Gastrocnemius medialis (tissue), 4 donors: ENCODE measurements at regions not wholly inside any gene's neighbourhood (a gene's known extent, or its start where the extent isn't known, plus 50 kb on each side); places are given as distances from the start of the nearest gene placed in this dataset.

Source experiments
- ATAC-seq, 2 donors: fragments of 150-250 bp; one replicate each; pipeline ENCODE4 v1.9.1; 2016
- DNase-seq, 2 donors: peaks; one replicate each; pipeline ENCODE4 v3.0.0-alpha.2; 2019
- H3K27ac ChIP-seq, 4 donors: fragments of 200-600 bp; sonication (generic); 1 replicate in 1 of 4; 2 replicates in 3 of 4; pipeline ENCODE4 v1.5.1; 2016 to 2018; ENCODE audit warnings: mild to moderate bottlenecking in 2 of 4, moderate library complexity in 1 of 4
- H3K27me3 ChIP-seq, 3 donors: fragments of 200-600 bp; sonication (generic) in 2 of 3; 1 replicate in 1 of 3; 2 replicates in 2 of 3; pipeline versions ENCODE4 v1.5.1 to v1.6.0; 2016 to 2019; ENCODE audit warnings: mild to moderate bottlenecking in 1 of 3, moderate library complexity in 1 of 3
- H3K36me3 ChIP-seq, 2 donors: fragments of 200-600 bp; sonication (generic) in 1 of 2; one replicate each; pipeline ENCODE4 v1.5.1; 2017 to 2018
- H3K4me1 ChIP-seq, 2 donors: fragments of 200-600 bp; sonication (generic) in 1 of 2; one replicate each; pipeline ENCODE4 v1.5.1; 2016 to 2017; ENCODE audit warnings: mild to moderate bottlenecking in 2 of 2
- H3K4me3 ChIP-seq, 4 donors: fragments of 200-600 bp; sonication (generic) in 3 of 4; 1 replicate in 1 of 4; 2 replicates in 3 of 4; pipeline ENCODE4 v1.5.1; 2016 to 2019; ENCODE audit warnings: mild to moderate bottlenecking in 2 of 4
- H3K9me3 ChIP-seq, 3 donors: fragments of 200-600 bp; sonication (generic) in 2 of 3; 1 replicate in 1 of 3; 2 replicates in 2 of 3; pipeline ENCODE4 v1.5.1; 2016 to 2019
- CTCF ChIP-seq, 5 experiments: fragments of 450-650 bp in 3 of 5; fragments of 200-600 bp in 2 of 5; sonication (generic) in 2 of 5; IDR thresholded peaks in 4 of 5; conservative IDR thresholded peaks in 1 of 5; 1 replicate in 4 of 5; 2 replicates in 1 of 5; pipeline ENCODE4 v1.5.1; 2016 to 2019; ENCODE audit warnings: antibody characterized with exemption in 5 of 5, mild to moderate bottlenecking in 3 of 5, moderate library complexity in 3 of 5
- POLR2A ChIP-seq, 2 donors: fragments of 450-650 bp; IDR thresholded peaks; one replicate each; pipeline ENCODE4 v1.6.1; 2017; ENCODE audit warnings: antibody characterized with exemption in 2 of 2, mild to moderate bottlenecking in 2 of 2, moderate library complexity in 2 of 2
- in situ Hi-C, 4 donors: fragments of 200-750 bp; cut with MboI; loops; one replicate each; pipeline versions ENCODE4 v1.15.0 to v1.8.0; 2017; ENCODE audit warnings: low sequenced_read_pairs in 4 of 4
- intact Hi-C: fragments of 100-400 bp; cut with DNase I; formaldehyde crosslinking; loops from one replicate; pipeline ENCODE4 v1.15.1; 2023; ENCODE audit warnings: low total_unique reads

- Histone ChIP-seq H3K4me1 (no peaks in the 10 kb centered on the region), H3K27me3 (no peaks in the 10 kb centered on the region), H3K9me3 (no peaks in the 10 kb centered on the region), H3K27ac (no peak overlapping the region), H3K4me3 (no peak overlapping the region), H3K36me3 (no peaks in the 10 kb centered on the region)
- DNase-seq (no peak), ATAC-seq (no peak)
- in situ Hi-C loops (no loop called here), intact Hi-C loops (no loop called here)
- TF ChIP-seq POLR2A (IDR thresholded peaks at IDR 0.05) (no peak), CTCF (IDR thresholded peaks at IDR 0.05 in 4 of 5, conservative IDR thresholded peaks at IDR 0.05 in 1 of 5) (no peak)
These were observed 612.3 kb upstream of the BTBD3 start for GRCh38 chr20:11305406-11305805.

GRCh38 chr20:11311659-11312224 lies 606.0 kb upstream of the BTBD3 start:
- intact Hi-C loops (no loop called here), in situ Hi-C loops (no loop called here)
- Histone ChIP-seq H3K4me3 (no peak overlapping the region), H3K4me1 (no peaks in the 10 kb centered on the region), H3K27me3 (no peaks in the 10 kb centered on the region), H3K27ac (no peak overlapping the region), H3K9me3 (no peaks in the 10 kb centered on the region), H3K36me3 (no peaks in the 10 kb centered on the region)
- ATAC-seq, result no peak
- DNase-seq, result no peak
- TF ChIP-seq POLR2A (IDR thresholded peaks at IDR 0.05), result no peak
- no peak for TF ChIP-seq CTCF (IDR thresholded peaks at IDR 0.05 in 4 of 5, conservative IDR thresholded peaks at IDR 0.05 in 1 of 5)

- no peaks in the 10 kb centered on the region for H3K27me3 ChIP-seq
- H3K36me3 ChIP-seq, result no peaks in the 10 kb centered on the region
- no peak overlapping the region for H3K4me3 ChIP-seq
- ATAC-seq, result no peak
- TF ChIP-seq CTCF (IDR thresholded peaks at IDR 0.05 in 4 of 5, conservative IDR thresholded peaks at IDR 0.05 in 1 of 5) (no peak), POLR2A (IDR thresholded peaks at IDR 0.05) (no peak)
- intact Hi-C loops, result no loop called here
- no peaks in the 10 kb centered on the region for H3K9me3 ChIP-seq
- in situ Hi-C loops, result no loop called here
- no peaks in the 10 kb centered on the region for H3K4me1 ChIP-seq
- no peak for DNase-seq
- H3K27ac ChIP-seq, result no peak overlapping the region
These were observed 602.2 kb upstream of the BTBD3 start for GRCh38 chr20:11315525-11315924.

GRCh38 chr20:11316244-11316643 lies 601.4 kb upstream of the BTBD3 start:
- no peak overlapping the region for H3K27ac ChIP-seq
- in situ Hi-C loops, result no loop called here

More at GRCh38 chr20:11316244-11316643, 601.4 kb upstream of the BTBD3 start:
- no peaks in the 10 kb centered on the region for H3K4me1 ChIP-seq
- H3K4me3 ChIP-seq, result no peak overlapping the region
- H3K36me3 ChIP-seq, result no peaks in the 10 kb centered on the region
- no peaks in the 10 kb centered on the region for H3K27me3 ChIP-seq
- no peaks in the 10 kb centered on the region for H3K9me3 ChIP-seq
- DNase-seq, result no peak
- ATAC-seq, result no peak
- TF ChIP-seq POLR2A (IDR thresholded peaks at IDR 0.05), result no peak
- TF ChIP-seq CTCF (IDR thresholded peaks at IDR 0.05 in 4 of 5, conservative IDR thresholded peaks at IDR 0.05 in 1 of 5), result no peak
- intact Hi-C loops, result no loop called here
